AG08395 (cell line): ENCODE measurements at regions not wholly inside any gene's neighbourhood (a gene's known extent, or its start where the extent isn't known, plus 50 kb on each side); places are given as distances from the start of the nearest gene placed in this dataset.

Experiments
- DNase-seq: peaks from one replicate; pipeline ENCODE4 v3.0.0; 2012; ENCODE audit warnings: mixed read lengths, low spot score

- no peak for DNase-seq
Observed at GRCh38 chr2:196316050-196316430, 144.7 kb upstream of the STK17B start.

- DNase-seq = no peak
Observed at GRCh38 chr2:196318517-196319377, 147.4 kb upstream of the STK17B start.

GRCh38 chr2:196322973-196323810 lies 151.8 kb upstream of the STK17B start:
- peak; percentile 66 for DNase-seq

- peak; percentile 58 for DNase-seq
Observed at GRCh38 chr2:196324211-196324610, 152.8 kb upstream of the STK17B start.

- no peak for DNase-seq
Observed at GRCh38 chr2:196328088-196328680, 156.8 kb upstream of the STK17B start.

GRCh38 chr2:196329959-196330358 lies 158.6 kb upstream of the STK17B start:
- DNase-seq = no peak

- DNase-seq = no peak
Observed at GRCh38 chr2:196330645-196331044, 159.3 kb upstream of the STK17B start.

GRCh38 chr2:196331143-196331542 lies 159.8 kb upstream of the STK17B start:
- DNase-seq = peak; percentile 80

GRCh38 chr2:196331851-196332250 lies 160.5 kb upstream of the STK17B start:
- no peak for DNase-seq

GRCh38 chr2:196333397-196333796 lies 162.0 kb upstream of the STK17B start:
- DNase-seq = no peak

GRCh38 chr2:196334710-196335109 lies 163.3 kb upstream of the STK17B start:
- DNase-seq = no peak

GRCh38 chr2:196335221-196335634 lies 163.8 kb upstream of the STK17B start:
- peak; percentile 71 for DNase-seq

- no peak for DNase-seq
Observed at GRCh38 chr2:196336207-196336606, 164.8 kb upstream of the STK17B start.

- DNase-seq = no peak
Observed at GRCh38 chr2:196336715-196337114, 165.3 kb upstream of the STK17B start.

GRCh38 chr2:196337208-196337953 lies 166.0 kb upstream of the STK17B start:
- DNase-seq = peak; percentile 72

- no peak for DNase-seq
Observed at GRCh38 chr2:196338440-196338839, 167.1 kb upstream of the STK17B start.

- DNase-seq = no peak
Observed at GRCh38 chr2:196341277-196341841, 170.0 kb upstream of the STK17B start.

GRCh38 chr2:196344397-196344796 lies 173.0 kb upstream of the STK17B start:
- DNase-seq = no peak

- no peak for DNase-seq
Observed at GRCh38 chr2:196353717-196354116, 182.3 kb upstream of the STK17B start.

- no peak for DNase-seq
Observed at GRCh38 chr2:196354186-196354585, 182.8 kb upstream of the STK17B start.

- no peak for DNase-seq
Observed at GRCh38 chr2:196356332-196356731, 185.0 kb upstream of the STK17B start.

GRCh38 chr2:196360650-196361049 lies 189.3 kb upstream of the STK17B start:
- DNase-seq = no peak
